ENCODE measurements at regions not wholly inside any gene's neighbourhood (a gene's known extent, or its start where the extent isn't known, plus 50 kb on each side); places are given as distances from the start of the nearest gene placed in this dataset.

GRCh38 chr5:118522626-118523025, 465.7 kb downstream of the DTWD2 start:
- TF ChIP-seq CTCF (IDR thresholded peaks at IDR 0.05) (no peak), POLR2AphosphoS5 (IDR thresholded peaks at IDR 0.05) (no peak), POLR2A (IDR thresholded peaks at IDR 0.05) (no peak), EP300 (IDR thresholded peaks at IDR 0.05) (no peak)
